Hematopoietic multipotent progenitor cell treated with erythropoietin and hydrocortisone succinate and interleukin-3 and kit ligand, for 4 days (in vitro differentiated cells): ENCODE measurements at regions not wholly inside any gene's neighbourhood (a gene's known extent, or its start where the extent isn't known, plus 50 kb on each side); places are given as distances from the start of the nearest gene placed in this dataset.

Experiments
- DNase-seq: peaks from one replicate; pipeline ENCODE4 v3.0.0-alpha.2; 2015

DNA sequence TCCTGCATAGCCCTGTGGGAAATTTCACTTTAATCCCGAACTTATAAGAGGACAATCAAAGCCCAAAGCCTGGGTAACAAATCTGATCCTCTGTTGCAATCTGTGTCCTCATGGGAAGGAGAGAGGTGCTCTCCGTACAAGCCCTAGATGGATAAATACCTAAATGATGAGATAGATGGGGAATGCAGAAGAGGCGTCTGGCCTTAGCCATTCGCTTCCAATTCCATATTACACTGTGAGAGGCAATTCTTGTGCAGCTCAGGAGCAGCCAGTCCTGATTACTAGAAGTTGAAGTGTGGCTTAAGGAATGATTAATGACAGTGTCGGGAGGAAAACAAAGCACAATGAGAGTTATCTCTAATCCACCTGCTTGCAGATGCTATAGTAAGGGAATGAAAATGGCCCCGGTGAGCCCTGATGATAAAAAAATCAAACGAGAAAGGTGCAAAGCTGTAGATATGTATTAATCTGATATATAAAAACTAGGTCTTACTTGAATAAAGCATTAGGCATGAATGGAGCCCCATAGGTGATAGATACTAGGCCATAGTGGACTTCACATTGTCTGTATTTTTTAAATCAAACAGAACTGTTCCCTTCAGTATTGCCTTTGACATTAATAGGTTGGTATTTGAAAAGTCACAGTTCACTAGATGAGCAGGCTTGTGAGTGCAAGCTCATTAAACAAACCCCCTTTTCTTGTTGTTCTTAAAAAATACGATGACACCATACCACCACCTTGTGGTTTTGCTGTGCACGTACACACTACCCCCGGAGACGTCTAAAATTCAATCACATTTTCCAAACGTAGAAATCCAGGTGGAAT is 54.2 kb upstream of the TMCO5A start:
- DNase-seq, result peak; percentile 71

DNA sequence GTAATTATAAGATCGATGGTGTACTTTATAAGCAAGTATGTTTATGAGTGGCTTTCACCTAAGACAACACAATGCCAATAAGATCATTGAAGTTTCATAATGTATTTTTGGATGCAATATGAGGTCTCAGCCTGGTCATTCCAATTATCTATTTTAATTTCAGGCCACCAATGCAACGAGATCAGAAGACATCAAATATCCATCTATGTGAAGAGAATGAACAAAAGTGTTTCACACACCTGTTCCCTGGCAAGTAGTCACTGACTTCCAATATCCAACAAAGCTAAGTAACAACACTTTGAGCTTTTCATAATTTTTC is 53.6 kb upstream of the TMCO5A start:
- DNase-seq, result no peak

DNA sequence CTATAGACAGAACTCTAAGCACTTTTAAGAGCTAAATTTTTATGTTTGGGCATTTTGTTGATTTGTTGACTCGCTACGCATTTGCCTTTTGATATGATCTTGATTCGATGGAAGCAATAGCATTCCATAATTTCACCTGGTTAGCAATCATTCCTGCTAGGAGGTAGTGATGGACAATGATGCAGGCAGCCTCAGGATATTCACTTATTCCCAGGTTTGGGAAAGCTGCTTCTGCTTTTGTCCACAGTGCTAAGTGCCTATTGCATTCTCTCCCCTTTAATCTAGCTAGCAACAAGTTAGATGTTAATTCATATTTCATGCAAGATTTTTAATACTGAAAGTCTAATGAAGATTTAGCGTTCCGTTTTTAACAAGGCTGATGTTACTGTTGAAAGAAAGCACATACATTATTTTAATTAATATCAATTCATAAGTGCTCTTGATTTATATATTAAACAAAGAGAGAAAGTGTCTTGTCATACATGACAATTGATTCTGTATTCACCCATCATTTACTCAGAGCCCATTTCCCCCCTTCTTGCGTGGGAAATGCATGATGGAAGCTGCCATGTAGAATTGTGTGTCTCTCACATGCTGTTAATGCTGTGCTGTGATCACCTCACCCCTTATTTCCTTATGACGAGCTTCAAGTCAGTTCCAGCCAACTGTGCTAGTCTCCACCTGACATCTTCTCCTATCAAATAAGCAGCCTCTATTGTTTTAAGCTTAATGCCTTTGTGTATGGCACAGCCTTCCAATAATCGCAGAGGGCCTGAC is 53.0 kb upstream of the TMCO5A start:
- DNase-seq, result no peak

DNA sequence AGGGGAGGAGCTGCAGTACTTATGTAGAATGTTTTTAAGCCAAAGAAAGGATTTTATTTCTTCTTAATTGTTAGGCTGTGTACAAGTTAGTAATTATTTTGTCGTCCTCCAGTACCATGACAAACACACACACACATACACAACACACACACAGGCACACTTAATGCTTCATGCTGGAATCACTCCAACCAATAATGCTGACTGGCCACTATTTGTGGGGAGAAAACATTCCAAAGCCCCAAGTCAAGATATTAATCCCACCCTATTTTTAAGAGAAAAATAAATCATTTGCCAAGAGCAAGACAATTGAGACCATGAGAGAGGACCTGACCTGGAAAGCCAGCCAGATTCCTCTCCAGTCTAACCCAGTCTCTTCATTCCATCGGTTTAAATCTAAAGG is 51.8 kb upstream of the TMCO5A start:
- DNase-seq, result no peak
